SH-SY5Y (cell line): ENCODE measurements at regions not wholly inside any gene's neighbourhood (a gene's known extent, or its start where the extent isn't known, plus 50 kb on each side); places are given as distances from the start of the nearest gene placed in this dataset.

Experiments
- GATA2 ChIP-seq: IDR thresholded peaks from 2 replicates; pipeline ENCODE4 v1.6.1; 2011; ENCODE audit warnings: mild to moderate bottlenecking, low read depth, low read length
- GATA3 ChIP-seq: IDR thresholded peaks from 2 replicates; pipeline ENCODE4 v1.6.1; 2011; ENCODE audit warnings: low read depth, mild to moderate bottlenecking, low read length, moderate library complexity

- TF ChIP-seq GATA3 (no peak), GATA2 (no peak)
These were observed 419.3 kb downstream of the ZNF516 start for GRCh38 chr18:76075777-76076176.

- no peak for TF ChIP-seq GATA2
These were observed 430.0 kb downstream of the ZNF516 start for GRCh38 chr18:76064998-76065397.

GRCh38 chr18:76058146-76058545 is 436.9 kb downstream of the ZNF516 start:
- TF ChIP-seq GATA3 (no peak), GATA2 (no peak)

GRCh38 chr18:76057386-76057785 is 437.7 kb downstream of the ZNF516 start:
- no peak for TF ChIP-seq GATA2

GRCh38 chr18:76056471-76057110 is 438.5 kb downstream of the ZNF516 start:
- TF ChIP-seq GATA3 (no peak), GATA2 (no peak)

GRCh38 chr18:76055578-76055977 is 439.5 kb downstream of the ZNF516 start:
- TF ChIP-seq GATA2 (no peak), GATA3 (no peak)

GRCh38 chr18:76055025-76055424 is 440.0 kb downstream of the ZNF516 start:
- TF ChIP-seq GATA3 (no peak), GATA2 (no peak)

- TF ChIP-seq GATA3 (no peak), GATA2 (no peak)
These were observed 440.9 kb downstream of the ZNF516 start for GRCh38 chr18:76054156-76054555.

- no peak for TF ChIP-seq GATA3
- TF ChIP-seq GATA2, result no peak
These were observed 441.5 kb downstream of the ZNF516 start for GRCh38 chr18:76053551-76053950.

GRCh38 chr18:76052227-76052595 is 442.8 kb downstream of the ZNF516 start:
- TF ChIP-seq GATA2, result no peak

- TF ChIP-seq GATA2 (no peak), GATA3 (no peak)
These were observed 443.4 kb downstream of the ZNF516 start for GRCh38 chr18:76051396-76052226.

- no peak for TF ChIP-seq GATA2
- no peak for TF ChIP-seq GATA3
These were observed 448.8 kb downstream of the ZNF516 start for GRCh38 chr18:76046221-76046620.

GRCh38 chr18:76042511-76042910 is 452.5 kb downstream of the ZNF516 start:
- TF ChIP-seq GATA3 (no peak), GATA2 (no peak)

- TF ChIP-seq GATA3 (no peak), GATA2 (no peak)
These were observed 476.8 kb downstream of the ZNF516 start for GRCh38 chr18:76018210-76018609.

GRCh38 chr18:76013057-76013456 is 482.0 kb downstream of the ZNF516 start:
- TF ChIP-seq GATA2, result no peak
- TF ChIP-seq GATA3, result no peak

GRCh38 chr18:76005632-76006208 is 489.3 kb downstream of the ZNF516 start:
- no peak for TF ChIP-seq GATA3
- TF ChIP-seq GATA2, result no peak
